GM18507 (cell line): ENCODE measurements at regions not wholly inside any gene's neighbourhood (a gene's known extent, or its start where the extent isn't known, plus 50 kb on each side); places are given as distances from the start of the nearest gene placed in this dataset.

Source experiments
- DNase-seq: peaks from one replicate; pipeline ENCODE4 v3.0.0; 2011; ENCODE audit warnings: low read depth; ENCODE audit not compliant: insufficient read length; ENCODE audit errors: extremely low spot score
- FAIRE-seq: peaks from 2 replicates; lab custom pipeline; 2011; peaks lifted over from hg19 to GRCh38; lab: Jason Lieb, UNC

GRCh38 chr1:195785830-195786229, 822.4 kb downstream of the KCNT2 start:
- FAIRE-seq (no peak), DNase-seq (no peak)

- FAIRE-seq (no peak), DNase-seq (no peak)
These were observed 834.3 kb downstream of the KCNT2 start for GRCh38 chr1:195773931-195774330.

GRCh38 chr1:195769461-195769860, 838.8 kb downstream of the KCNT2 start:
- DNase-seq (no peak), FAIRE-seq (no peak)

GRCh38 chr1:195768936-195769335, 839.3 kb downstream of the KCNT2 start:
- DNase-seq, result no peak
- FAIRE-seq, result no peak

GRCh38 chr1:195768377-195768776, 839.9 kb downstream of the KCNT2 start:
- DNase-seq (no peak), FAIRE-seq (no peak)

- DNase-seq, result no peak
- FAIRE-seq, result no peak
These were observed 841.5 kb downstream of the KCNT2 start for GRCh38 chr1:195766709-195767108.

- no peak for DNase-seq
These were observed 843.1 kb downstream of the KCNT2 start for GRCh38 chr1:195765099-195765498.

GRCh38 chr1:195763907-195764374, 844.3 kb downstream of the KCNT2 start:
- no peak for FAIRE-seq
- DNase-seq, result no peak

More at GRCh38 chr1:195765099-195765498, 843.1 kb downstream of the KCNT2 start:
- FAIRE-seq, result no peak

GRCh38 chr1:195763146-195763906, 844.9 kb downstream of the KCNT2 start:
- DNase-seq (no peak), FAIRE-seq (no peak)

GRCh38 chr1:195761104-195761503, 847.1 kb downstream of the KCNT2 start:
- DNase-seq, result no peak

GRCh38 chr1:195756109-195756508, 852.1 kb downstream of the KCNT2 start:
- FAIRE-seq (no peak), DNase-seq (no peak)

More at GRCh38 chr1:195761104-195761503, 847.1 kb downstream of the KCNT2 start:
- FAIRE-seq, result no peak

- no peak for FAIRE-seq
These were observed 853.4 kb downstream of the KCNT2 start for GRCh38 chr1:195754874-195755273.

GRCh38 chr1:195754303-195754702, 853.9 kb downstream of the KCNT2 start:
- DNase-seq, result no peak
- no peak for FAIRE-seq

More at GRCh38 chr1:195754874-195755273, 853.4 kb downstream of the KCNT2 start:
- no peak for DNase-seq

GRCh38 chr1:195748969-195749368, 859.3 kb downstream of the KCNT2 start:
- no peak for DNase-seq
- no peak for FAIRE-seq

- FAIRE-seq (no peak), DNase-seq (no peak)
These were observed 862.8 kb downstream of the KCNT2 start for GRCh38 chr1:195745189-195746010.

GRCh38 chr1:195744256-195744655, 864.0 kb downstream of the KCNT2 start:
- FAIRE-seq (no peak), DNase-seq (no peak)

GRCh38 chr1:195740862-195741261, 867.4 kb downstream of the KCNT2 start:
- no peak for FAIRE-seq
- no peak for DNase-seq

- no peak for FAIRE-seq
- no peak for DNase-seq
These were observed 869.1 kb downstream of the KCNT2 start for GRCh38 chr1:195738966-195739650.

GRCh38 chr1:195735140-195735539, 873.1 kb downstream of the KCNT2 start:
- DNase-seq (no peak), FAIRE-seq (no peak)

GRCh38 chr1:195733826-195734225, 874.4 kb downstream of the KCNT2 start:
- FAIRE-seq (no peak), DNase-seq (no peak)
